IMR-90 (cell line): ENCODE measurements at regions not wholly inside any gene's neighbourhood (a gene's known extent, or its start where the extent isn't known, plus 50 kb on each side); places are given as distances from the start of the nearest gene placed in this dataset.

ENCODE experiments used
- BHLHE40 ChIP-seq: fragments of 150-350 bp; IDR thresholded peaks from 2 replicates; pipeline ENCODE4 v1.6.1; 2016; ENCODE audit warnings: mild to moderate bottlenecking, low read depth, low read length
- CEBPB ChIP-seq: IDR thresholded peaks from 2 replicates; pipeline ENCODE4 v1.6.1; 2012; ENCODE audit warnings: low read depth, low read length, improper control_type of control experiment
- CTCF ChIP-seq: conservative IDR thresholded peaks from 2 replicates; pipeline ENCODE4 v1.5.1; 2012; ENCODE audit warnings: mild to moderate bottlenecking, low read depth, low read length, improper control_type of control experiment
- MAFK ChIP-seq: IDR thresholded peaks from 2 replicates; pipeline ENCODE4 v1.6.1; 2012; ENCODE audit warnings: low read depth, low read length, improper control_type of control experiment
- MXI1 ChIP-seq: IDR thresholded peaks from 2 replicates; pipeline ENCODE4 v1.6.1; 2012; ENCODE audit warnings: low read depth, mild to moderate bottlenecking, low read length, moderate library complexity, borderline replicate concordance
- NFE2L2 ChIP-seq: fragments of 150-350 bp; IDR thresholded peaks from 2 replicates; pipeline ENCODE4 v1.6.1; 2016; ENCODE audit warnings: low read depth, mild to moderate bottlenecking, low read length
- POLR2A ChIP-seq: IDR thresholded peaks from 2 replicates; pipeline ENCODE4 v1.6.1; 2012; ENCODE audit warnings: mild to moderate bottlenecking, low read depth, low read length
- RFX5 ChIP-seq: IDR thresholded peaks from 2 replicates; pipeline ENCODE4 v1.8.0; 2012; ENCODE audit warnings: low read depth, mild to moderate bottlenecking, low read length, moderate library complexity
- TF ChIP-seq, protein P1 (sequence below): fragments of 150-350 bp; IDR thresholded peaks from 2 replicates; pipeline ENCODE4 v1.6.1; 2017; ENCODE audit warnings: mild to moderate bottlenecking, antibody characterized with exemption, low read length, low read depth

GRCh38 chr4:15149234-15149838, 147.1 kb downstream of the CPEB2 start:
- TF ChIP-seq RFX5, result no peak
- TF ChIP-seq CTCF, result no peak
- TF ChIP-seq MXI1, result no peak
- no peak for TF ChIP-seq POLR2A
- TF ChIP-seq, protein P1, sequence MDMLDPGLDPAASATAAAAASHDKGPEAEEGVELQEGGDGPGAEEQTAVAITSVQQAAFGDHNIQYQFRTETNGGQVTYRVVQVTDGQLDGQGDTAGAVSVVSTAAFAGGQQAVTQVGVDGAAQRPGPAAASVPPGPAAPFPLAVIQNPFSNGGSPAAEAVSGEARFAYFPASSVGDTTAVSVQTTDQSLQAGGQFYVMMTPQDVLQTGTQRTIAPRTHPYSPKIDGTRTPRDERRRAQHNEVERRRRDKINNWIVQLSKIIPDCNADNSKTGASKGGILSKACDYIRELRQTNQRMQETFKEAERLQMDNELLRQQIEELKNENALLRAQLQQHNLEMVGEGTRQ, result no peak
- no peak for TF ChIP-seq CEBPB
- no peak for TF ChIP-seq MAFK
- no peak for TF ChIP-seq BHLHE40
- no peak for TF ChIP-seq NFE2L2
